ENCODE measurements at regions not wholly inside any gene's neighbourhood (a gene's known extent, or its start where the extent isn't known, plus 50 kb on each side); places are given as distances from the start of the nearest gene placed in this dataset.

DNA sequence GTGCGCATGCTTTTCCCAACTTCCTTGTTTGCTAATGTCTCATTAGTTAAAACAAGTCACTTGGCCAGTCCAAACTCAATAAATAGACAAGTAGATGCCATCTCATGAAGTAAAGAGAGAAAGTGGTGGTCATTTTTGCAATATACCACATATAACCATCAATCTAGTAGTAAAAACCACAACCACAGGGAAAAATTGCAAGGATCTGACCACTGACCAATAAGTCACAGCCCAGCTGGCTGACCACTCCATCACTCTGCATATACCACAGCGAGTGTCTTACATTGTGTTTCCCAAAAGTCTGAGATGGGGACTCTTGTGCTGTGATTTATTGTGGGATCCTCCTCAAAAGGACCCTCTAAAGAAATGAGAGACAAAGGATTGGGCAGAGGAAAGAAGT is 76.0 kb downstream of the FH start:
- TF ChIP-seq, protein P1, sequence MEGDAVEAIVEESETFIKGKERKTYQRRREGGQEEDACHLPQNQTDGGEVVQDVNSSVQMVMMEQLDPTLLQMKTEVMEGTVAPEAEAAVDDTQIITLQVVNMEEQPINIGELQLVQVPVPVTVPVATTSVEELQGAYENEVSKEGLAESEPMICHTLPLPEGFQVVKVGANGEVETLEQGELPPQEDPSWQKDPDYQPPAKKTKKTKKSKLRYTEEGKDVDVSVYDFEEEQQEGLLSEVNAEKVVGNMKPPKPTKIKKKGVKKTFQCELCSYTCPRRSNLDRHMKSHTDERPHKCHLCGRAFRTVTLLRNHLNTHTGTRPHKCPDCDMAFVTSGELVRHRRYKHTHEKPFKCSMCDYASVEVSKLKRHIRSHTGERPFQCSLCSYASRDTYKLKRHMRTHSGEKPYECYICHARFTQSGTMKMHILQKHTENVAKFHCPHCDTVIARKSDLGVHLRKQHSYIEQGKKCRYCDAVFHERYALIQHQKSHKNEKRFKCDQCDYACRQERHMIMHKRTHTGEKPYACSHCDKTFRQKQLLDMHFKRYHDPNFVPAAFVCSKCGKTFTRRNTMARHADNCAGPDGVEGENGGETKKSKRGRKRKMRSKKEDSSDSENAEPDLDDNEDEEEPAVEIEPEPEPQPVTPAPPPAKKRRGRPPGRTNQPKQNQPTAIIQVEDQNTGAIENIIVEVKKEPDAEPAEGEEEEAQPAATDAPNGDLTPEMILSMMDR (IDR thresholded peaks at IDR 0.05), result no peak
- no peak for TF ChIP-seq POLR2A (IDR thresholded peaks at IDR 0.05)
- TF ChIP-seq EP300 (IDR thresholded peaks at IDR 0.05), result no peak
